ENCODE measurements at regions not wholly inside any gene's neighbourhood (a gene's known extent, or its start where the extent isn't known, plus 50 kb on each side); places are given as distances from the start of the nearest gene placed in this dataset.

DNA sequence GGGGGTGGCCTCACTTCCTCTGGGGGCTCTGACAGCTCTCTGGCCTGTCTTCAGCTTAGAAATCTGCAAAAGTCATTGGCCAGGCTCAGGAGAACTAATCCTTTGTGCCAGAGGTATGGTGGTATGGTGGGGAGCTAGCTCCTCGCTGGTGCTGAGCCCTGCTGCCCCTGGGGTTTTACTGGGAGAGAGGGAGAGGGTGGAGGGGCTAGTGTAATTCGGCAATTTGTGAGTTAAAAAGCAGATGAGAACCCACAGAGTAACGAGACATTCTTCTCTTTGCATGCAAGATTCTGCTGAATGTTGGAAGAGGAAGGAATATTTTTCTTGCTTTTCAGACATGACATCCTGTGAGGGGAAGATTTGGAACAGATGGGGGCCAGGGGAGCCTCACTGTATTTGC, 65.5 kb upstream of the SPRY4 start:
- DNase-seq (ENCODE audit: low read depth, low spot score), result no peak
- H3K27ac ChIP-seq, result no peak overlapping the region

DNA sequence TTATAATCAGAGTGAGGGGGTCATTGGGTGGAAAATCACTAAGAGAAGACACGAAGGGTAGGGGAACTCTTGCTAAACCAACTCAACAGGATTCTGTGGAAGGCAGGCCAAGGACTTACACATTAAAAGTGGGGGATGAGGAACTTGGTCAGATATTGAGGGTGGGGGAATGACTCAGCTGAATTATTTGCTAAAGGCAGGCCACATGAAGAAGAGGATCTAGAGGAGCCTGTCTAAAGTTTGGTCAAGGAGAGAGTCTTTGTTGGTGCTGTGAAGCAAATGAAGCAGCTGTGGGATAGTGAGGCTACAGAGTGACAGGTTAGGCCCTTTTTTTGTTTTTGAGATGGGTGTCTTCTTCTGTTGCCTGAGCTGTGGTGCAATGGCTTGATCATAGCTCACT, 63.9 kb upstream of the SPRY4 start:
- H3K27ac ChIP-seq, result no peak overlapping the region
- no peak for DNase-seq (ENCODE audit: low read depth, low spot score)

DNA sequence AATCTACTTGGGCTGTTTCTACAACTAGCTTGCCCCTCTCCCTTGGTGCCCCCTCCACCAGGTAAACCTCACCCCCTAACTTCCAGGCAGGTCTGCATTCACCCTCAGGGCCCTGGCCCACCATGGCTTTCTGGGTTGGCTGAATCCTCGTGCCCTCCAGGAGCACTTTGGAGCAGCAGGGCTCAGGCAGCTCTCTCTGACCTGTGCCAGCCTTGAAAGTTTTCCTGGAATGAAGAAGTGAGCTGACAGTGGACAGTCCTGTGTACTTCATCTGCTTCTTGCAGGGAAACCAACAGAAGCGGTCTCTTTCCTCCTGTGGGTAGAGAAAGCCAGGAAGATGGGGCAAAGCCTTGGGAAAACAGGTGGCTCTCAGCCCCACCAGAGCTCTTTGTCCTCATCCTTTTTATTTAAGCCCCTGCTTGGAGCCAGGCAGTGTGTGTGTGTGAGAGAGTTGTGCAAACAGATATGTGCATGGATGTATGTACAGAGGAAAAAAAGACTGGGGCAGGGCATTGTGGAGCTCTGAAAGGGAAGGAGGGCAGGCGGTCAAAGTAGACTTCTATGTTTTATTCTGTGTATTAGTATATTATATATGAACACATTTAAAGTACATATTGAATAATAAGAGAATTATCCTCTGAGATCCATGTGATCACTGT, 62.3 kb upstream of the SPRY4 start:
- no peak for DNase-seq (ENCODE audit: low read depth, low spot score)
- no peak overlapping the region for H3K27ac ChIP-seq

DNA sequence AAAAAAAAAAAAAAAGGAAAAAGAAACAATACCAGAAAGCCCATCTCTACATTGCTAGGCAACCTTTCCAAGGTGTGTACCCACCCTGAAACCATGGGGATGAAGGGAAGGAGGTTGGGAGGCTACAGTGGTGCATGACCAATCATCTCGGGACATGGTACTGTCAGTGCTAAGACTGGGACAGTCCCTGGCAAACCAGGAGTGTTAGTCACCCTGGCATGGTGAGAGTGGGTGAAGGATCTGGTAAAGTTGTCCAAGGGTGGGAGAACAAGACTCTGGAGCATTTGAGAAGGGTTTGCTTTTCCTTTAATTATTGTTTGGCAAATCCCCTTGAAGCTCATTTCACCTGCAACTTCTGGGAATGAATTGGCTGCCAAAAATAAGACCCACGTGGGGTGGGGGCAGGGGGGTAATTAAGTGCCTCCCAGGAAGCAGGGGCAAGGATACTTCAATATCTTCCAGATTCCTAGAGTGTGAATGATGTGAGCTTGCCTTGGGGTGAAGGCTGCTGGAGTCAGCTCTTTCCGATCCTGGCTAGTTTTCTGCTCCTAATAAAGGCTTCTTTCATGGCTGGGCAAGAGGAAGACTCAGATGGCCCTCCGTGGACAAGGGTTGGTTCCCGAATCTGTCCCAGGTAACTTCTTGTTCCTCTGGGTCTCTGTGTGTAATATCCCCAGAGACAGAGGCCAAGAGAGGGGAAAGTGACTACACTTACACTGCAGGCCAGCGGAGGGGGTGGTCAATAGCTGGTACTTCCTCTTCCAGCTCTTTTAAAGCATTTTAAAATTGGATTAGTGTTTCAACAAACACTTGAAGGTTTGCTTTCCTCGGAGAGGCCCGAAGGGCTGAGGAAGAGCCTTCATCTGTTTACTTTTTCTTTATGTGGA, 61.6 kb upstream of the SPRY4 start:
- no peak for DNase-seq (ENCODE audit: low read depth, low spot score)
- no peak overlapping the region for H3K27ac ChIP-seq

DNA sequence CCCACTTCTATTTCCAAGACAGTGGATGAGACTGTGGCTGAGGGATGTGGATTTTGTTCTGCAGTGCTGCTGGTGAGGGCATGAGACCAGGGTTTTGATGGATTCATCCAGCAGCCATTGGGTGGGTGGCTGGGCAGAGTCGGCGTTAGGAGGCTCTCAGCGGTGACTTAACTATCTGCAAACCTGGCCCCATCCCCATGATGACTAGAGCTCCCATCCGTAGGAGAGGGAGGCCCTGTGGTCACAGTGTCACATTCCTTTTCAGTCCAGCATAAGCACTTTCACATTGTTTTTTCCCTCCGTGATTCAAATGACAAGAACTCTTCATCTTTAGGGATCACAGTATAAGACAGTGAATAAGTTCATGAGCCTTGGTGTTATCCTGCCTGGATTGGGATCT, 60.4 kb upstream of the SPRY4 start:
- no peak overlapping the region for H3K27ac ChIP-seq
- no peak for DNase-seq (ENCODE audit: low read depth, low spot score)

DNA sequence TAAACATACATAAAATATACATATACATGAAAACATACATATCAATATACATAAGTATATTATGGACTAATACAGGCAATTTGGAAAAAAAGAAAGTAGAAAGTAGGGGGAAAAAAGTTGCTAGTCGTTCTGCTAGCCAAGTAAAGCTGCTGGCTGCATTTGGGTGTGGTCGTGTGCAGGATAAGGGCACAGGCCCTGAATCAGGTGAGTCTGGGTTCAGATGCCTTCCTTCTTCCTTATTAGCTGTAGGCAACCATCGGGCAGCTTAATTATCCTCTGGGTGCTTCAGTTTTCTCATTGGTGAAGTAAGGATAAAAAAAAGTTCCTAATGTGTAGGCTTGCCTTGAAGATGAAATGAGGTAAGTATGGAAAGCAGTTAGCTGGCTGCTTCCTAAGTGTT, 59.2 kb upstream of the SPRY4 start:
- no peak overlapping the region for H3K27ac ChIP-seq
- DNase-seq (ENCODE audit: low read depth, low spot score), result no peak

DNA sequence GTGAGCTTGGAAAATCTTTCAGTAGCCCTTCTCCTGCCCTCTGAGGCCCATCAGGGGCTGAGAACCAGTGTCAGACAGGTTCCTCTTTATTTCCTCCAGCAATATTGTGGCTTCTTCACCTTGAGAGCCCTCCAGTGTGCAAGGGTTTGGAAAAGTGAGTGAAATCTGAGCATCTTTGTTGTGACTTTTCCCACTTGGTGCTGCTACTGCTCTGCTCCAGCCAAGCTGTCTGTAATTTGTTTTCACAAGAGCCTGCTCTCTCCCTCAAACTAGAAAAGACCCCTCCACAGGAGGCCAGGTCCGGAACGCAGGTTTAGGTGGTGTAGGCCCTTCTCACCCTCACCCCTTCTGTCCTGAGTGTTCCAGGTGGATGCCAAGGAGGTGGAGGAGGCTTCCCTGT, 57.4 kb upstream of the SPRY4 start:
- no peak overlapping the region for H3K27ac ChIP-seq
- no peak for DNase-seq (ENCODE audit: low read depth, low spot score)

DNA sequence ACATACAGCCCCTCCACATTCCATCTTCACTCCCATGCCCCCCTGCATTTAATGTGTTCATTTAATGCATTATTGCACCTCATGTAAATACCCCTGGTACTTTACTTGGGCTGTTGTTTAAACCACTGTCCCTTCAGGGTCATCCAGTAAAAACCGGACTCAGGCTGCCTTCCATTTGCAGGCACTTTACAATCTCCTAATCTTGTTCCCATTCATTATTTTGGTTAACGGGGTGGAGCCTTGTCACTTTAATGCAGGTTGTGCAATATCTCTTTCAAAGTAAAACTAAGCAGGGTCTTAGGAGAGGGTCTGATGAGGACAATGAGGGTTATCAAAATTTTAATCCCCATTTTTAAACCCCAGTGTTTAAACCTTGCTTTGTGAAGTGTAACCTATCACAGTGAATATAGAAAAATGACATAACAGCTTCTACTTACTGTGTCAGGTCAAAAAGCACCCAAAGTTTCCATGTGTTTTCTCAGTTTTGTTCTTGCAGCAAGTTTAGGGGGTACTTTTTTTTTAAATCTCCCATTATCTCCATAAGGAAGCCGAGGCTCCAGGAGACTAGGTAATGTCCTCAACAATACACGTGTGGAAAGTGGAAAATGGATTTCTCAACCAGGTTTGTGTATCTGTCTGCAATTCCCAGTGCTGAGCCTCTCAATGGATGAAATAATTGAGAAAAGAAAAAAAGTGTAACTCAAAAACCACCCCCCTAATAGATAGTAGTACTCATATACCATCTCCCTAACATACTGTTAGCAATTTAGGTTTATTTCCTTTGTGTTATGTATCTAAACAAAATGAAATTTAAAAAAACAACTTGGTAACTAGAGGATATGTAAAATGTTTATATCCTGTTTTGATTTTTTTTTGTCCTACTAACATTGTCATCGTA, 54.2 kb upstream of the SPRY4 start:
- no peak for DNase-seq (ENCODE audit: low read depth, low spot score)
- H3K27ac ChIP-seq, result no peak overlapping the region

DNA sequence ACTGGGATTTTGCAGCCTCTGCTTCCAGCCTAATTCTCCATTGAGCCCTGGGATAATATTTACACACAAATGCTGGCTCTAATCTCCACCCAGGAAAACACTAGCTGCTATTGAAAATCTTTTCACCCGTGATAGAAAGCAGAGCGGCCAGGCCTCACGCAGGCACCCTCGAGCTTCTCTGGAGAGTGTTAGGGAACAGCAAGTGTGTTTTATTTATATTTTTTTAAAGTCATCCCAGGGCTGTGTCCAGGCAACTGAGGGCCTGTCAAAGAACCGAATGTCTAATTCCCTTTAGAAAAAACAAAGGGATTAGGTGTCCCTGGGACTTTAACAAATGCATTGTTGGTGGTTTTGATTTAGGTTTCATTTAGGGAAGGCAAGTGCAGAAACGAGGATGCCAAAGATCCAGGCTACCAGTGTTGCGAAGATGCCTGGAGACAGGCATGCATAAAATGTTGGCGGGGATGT, 51.2 kb upstream of the SPRY4 start:
- no peak overlapping the region for H3K27ac ChIP-seq
- no peak for DNase-seq (ENCODE audit: low read depth, low spot score)

All from epithelial cell of prostate (primary cell).